ENCODE measurements at regions not wholly inside any gene's neighbourhood (a gene's known extent, or its start where the extent isn't known, plus 50 kb on each side); places are given as distances from the start of the nearest gene placed in this dataset.
"Not testable (repeated sequence)": the region's sequence is repeated elsewhere in the genome, so short reads cannot be mapped to it uniquely, and the experiment has no call there.

GRCh38 chr3:30475809-30476178, 130.6 kb upstream of the TGFBR2 start:
- no peak for DNase-seq

- no peak for DNase-seq
Observed at GRCh38 chr3:30476368-30477084, 129.9 kb upstream of the TGFBR2 start.

DNA sequence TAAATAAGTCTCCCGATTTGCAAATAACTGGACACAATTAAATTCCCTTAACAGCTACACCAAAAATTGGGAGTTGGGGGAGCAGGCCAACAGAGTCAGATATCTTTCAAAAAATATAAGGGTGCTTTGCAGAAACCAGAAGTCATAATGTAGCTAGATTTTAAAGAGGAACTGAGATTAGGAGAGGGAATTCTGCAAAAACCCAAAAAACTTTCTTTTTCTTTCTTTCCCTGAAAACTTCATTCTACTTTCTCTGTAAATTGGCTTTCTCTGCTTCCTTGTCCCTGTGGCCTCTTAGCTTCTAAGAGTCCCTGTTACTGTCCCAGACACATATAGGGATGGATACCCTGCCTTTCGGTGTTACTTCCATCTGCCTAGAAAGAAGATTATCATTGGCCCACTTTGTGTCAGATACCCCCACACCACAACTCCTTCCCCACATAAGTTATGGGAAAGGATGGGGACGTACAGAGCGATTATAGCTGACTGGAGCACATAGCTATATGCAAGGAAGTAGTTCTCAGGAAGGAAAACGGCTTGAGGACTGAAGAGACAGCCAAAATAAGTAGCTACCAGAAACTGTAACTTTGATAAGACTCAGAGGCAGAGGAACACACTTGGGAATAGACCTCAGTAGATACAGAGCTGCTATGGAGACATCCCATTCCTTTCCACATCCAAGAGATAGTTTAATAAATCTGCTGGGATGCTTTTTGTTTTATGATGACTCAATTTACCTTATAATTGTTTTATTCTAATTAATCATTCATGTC, 129.1 kb upstream of the TGFBR2 start:
- DNase-seq = no peak

GRCh38 chr3:30479737-30480136, 126.7 kb upstream of the TGFBR2 start:
- not testable (repeated sequence) for DNase-seq

- DNase-seq = not testable (repeated sequence)
Observed at GRCh38 chr3:30480156-30480555, 126.2 kb upstream of the TGFBR2 start.

- DNase-seq = no peak
Observed at GRCh38 chr3:30480587-30480986, 125.8 kb upstream of the TGFBR2 start.

DNA sequence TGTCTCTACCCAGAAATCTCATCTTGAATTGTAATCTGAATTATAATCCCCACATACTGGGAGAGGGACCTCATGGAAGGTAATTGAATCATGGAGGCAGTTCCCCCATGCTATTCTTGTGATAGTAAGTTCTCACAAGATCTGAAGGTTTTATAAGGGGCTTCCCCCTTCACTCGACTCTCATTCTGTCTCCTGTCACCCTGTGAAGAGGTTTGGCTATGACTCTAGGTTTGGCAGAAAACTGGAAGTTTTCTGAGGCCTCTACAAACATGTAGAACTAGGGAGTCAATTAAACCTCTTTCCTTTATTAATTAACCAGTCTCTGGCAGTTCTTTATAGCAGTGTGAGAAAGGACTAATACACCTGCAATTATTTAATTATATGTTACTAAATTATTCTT, 125.2 kb upstream of the TGFBR2 start:
- no peak for DNase-seq

- not testable (repeated sequence) for DNase-seq
Observed at GRCh38 chr3:30484229-30484628, 122.2 kb upstream of the TGFBR2 start.

DNA sequence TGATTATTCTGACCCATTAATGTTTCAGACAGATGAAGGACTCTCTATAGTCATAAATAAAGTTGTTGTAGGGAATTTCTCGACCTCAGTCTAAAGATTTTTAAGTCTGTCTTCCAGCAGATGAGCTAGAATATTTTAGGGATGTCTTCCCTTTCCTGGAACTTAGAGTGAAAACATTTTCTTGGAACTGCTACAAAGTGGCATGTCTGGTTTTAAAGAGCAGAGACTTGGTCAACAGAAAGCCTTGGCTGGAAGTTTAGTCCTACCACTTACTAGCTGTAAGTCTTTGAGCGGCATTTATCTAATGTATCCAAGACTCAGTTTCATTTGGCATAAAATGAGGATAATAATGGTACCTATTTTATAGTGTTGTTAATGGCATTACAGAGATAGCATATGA, 120.0 kb upstream of the TGFBR2 start:
- DNase-seq = no peak

GRCh38 chr3:30488070-30488756, 118.2 kb upstream of the TGFBR2 start:
- no peak for DNase-seq

DNA sequence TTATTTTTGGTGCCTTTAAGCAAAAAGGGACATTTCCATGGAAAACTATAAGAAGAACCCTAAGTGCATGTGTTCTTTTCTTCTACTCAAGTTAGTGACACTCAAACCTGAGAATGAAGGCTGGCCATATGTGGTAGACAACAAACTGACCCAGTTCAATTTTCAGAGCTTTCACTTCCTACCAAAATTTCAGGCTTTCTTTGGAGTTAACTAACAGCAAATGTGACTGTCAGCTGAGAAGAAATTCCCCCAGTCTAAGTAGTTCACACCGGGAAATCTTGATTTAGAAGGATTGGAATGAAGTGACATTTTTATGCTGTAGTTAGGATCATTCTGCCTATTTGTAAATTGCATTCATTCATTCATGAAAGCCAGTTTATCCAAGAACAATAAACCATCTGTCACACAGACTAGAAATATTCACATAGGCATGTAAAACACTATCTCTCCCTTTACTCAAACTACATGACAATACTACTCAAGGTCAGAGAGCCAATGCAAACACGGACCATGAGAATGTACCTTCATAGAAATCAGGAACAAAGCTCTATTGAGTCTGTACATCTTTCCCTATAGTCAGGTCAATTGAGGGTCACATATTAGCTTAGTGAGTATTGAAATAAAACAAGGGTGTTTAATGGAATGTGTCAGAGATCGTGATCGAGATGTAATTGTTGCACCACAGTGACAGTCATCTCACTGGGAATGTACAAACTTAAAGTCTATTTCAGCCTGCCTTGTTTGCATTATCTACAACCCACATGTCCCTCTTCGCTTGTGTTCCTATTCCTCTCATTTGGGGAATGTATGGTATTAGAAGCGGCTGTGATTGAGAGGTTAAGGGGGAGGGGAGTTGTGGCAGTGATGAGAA, 113.8 kb upstream of the TGFBR2 start:
- no peak for DNase-seq

DNA sequence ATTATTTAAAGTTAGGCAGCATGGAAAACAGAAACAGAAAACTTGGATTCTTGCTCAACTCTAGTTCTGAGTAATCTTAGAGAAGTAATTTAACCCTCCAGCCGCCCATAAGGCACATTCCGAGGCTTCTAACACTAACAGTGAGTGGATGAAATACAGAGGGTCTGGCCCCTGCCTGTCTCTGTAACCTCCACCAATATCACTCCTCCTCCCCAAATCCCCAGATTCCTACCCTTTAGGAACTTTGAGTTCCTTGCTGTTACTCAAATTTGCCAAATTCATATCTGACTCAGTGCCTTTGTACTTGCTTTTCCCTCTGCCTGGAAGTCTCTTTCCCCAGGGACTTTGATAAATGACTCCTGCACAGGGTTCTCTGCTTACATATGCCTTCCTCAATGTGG, 112.5 kb upstream of the TGFBR2 start:
- DNase-seq = no peak

DNA sequence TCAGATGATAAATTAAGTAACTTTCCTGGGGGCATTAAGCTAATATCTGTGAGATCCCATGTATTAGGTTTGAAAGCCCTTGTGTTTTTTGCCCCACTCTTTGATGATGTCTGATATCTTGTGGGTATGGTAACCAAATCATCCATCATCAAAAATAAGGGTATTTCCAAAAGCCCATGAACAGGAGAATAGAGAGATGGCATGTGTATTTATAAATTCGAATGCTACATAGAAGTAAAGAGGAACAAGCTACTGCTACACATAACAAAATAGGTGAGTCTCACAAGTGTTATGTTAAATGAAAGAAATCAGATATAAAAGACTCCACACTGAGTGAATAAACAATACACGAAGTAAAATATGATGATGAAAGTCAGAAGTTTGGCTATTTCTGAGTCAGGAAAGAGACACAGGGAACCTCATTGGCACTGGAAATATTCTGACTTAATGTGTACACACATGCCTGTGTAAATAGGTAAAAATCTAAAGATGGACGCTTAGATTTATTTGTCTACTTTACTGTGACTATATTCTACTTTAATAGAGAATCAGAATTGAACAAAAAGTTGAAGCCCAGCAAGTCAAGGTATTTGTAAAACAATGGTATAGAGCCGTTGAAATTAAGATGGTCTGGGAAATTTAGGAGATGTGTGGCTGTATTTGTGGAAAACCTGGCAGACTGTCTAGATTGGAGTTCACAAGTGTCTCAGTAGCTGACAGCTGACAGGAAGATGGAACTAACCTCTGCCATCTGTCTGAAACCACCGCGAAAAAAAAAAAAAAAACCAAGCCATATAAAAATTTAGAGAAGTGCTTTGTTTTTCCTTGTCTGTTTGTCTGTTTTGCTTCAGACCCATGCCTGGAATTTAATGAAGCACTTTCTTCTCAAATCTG, 111.0 kb upstream of the TGFBR2 start:
- no peak for DNase-seq

- no peak for DNase-seq
Observed at GRCh38 chr3:30496066-30496966, 110.1 kb upstream of the TGFBR2 start.

- no peak for DNase-seq
Observed at GRCh38 chr3:30498587-30498967, 107.8 kb upstream of the TGFBR2 start.

- DNase-seq = no peak
Observed at GRCh38 chr3:30500666-30501399, 105.6 kb upstream of the TGFBR2 start.

DNA sequence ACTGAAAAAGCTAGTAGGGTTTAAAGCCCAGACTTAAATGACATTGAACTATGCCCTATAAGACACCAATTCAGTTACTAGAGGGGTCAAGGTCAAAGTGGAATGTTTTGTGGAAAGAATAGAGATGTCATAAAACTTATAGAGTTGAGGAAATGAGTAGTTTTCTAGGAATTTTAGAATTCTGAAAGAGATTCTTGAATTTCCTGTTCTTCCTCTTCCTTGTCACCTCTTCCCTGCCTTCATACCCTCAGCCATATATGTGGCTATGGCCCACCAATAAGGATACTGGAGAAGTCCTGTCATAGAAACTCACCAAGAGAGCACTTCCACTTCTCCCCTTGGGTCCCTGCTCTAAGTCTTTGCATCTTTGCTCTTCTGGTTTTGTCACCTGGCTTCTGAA, 104.9 kb upstream of the TGFBR2 start:
- DNase-seq = no peak

GRCh38 chr3:30502051-30502741, 104.2 kb upstream of the TGFBR2 start:
- no peak for DNase-seq

DNA sequence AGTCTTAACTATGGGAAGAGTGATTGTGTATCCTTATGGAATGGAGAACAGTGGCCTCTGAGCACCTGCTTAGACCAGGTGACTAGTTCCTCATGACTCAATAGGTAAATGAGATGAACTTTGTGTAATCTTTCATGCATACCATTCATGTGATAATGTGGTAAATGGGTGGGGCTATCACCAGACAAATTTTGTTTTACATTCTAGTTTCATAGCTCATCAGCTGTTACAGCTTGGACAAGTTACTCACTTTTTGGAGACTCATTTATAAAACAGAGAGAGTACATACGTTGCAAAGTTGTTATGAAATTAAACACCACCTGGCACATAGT, 103.7 kb upstream of the TGFBR2 start:
- DNase-seq = no peak

GRCh38 chr3:30503446-30503845, 103.0 kb upstream of the TGFBR2 start:
- no peak for DNase-seq
